PC-9 (cell line): ENCODE measurements at regions not wholly inside any gene's neighbourhood (a gene's known extent, or its start where the extent isn't known, plus 50 kb on each side); places are given as distances from the start of the nearest gene placed in this dataset.

Experiments used
- BruUV-seq: library from RNA; stranded (reverse); fragments of 400-500 nt; replicated peaks from 2 replicates; lab custom pipeline; 2021; lab: Mats Ljungman, UMichigan
- CTCF ChIA-PET: fragments of 300-600 bp; sonication (Branson Sonifier 250); formaldehyde crosslinking; loops from one replicate; lab custom pipeline; 2022; ENCODE audit warnings: antibody characterized with exemption; lab: Charles Lee
- POLR2A ChIA-PET: fragments of 300-600 bp; sonication (Branson Sonifier 250); formaldehyde crosslinking; loops from one replicate; lab custom pipeline; 2022; ENCODE audit warnings: antibody characterized with exemption; ENCODE audit not compliant: unreplicated experiment; lab: Charles Lee
- DNase-seq, 2 experiments: peaks; one replicate each; pipeline versions ENCODE4 v3.0.0 to v3.0.0-alpha.2; 2015 to 2022; ENCODE audit warnings: mixed read lengths in 1 of 2
- H2AFZ ChIP-seq: fragments of 200-600 bp; sonication (generic); 2 replicates; pipeline ENCODE4 v1.8.1; 2017; ENCODE audit warnings: antibody characterized with exemption
- H3F3A ChIP-seq: fragments of 200-600 bp; sonication (generic); 2 replicates; pipeline ENCODE4 v1.8.1; 2017; ENCODE audit warnings: antibody characterized with exemption, mild to moderate bottlenecking, low read depth; ENCODE audit not compliant: insufficient read depth
- H3K27ac ChIP-seq: fragments of 200-600 bp; sonication (generic); 2 replicates; pipeline ENCODE4 v1.6.1; 2016; ENCODE audit warnings: mixed run types
- H3K27me3 ChIP-seq: fragments of 200-600 bp; sonication (generic); 2 replicates; pipeline ENCODE4 v1.6.1; 2016; ENCODE audit warnings: low read depth, mixed run types; ENCODE audit not compliant: insufficient read depth
- H3K36me3 ChIP-seq: fragments of 200-600 bp; sonication (generic); 2 replicates; pipeline ENCODE4 v1.6.1; 2016; ENCODE audit warnings: low read depth, mixed run types
- H3K4me1 ChIP-seq: fragments of 200-600 bp; sonication (generic); replicated peaks from 2 replicates; pipeline ENCODE4 v1.6.1; 2016; ENCODE audit warnings: mixed run types; ENCODE audit not compliant: insufficient read depth
- H3K4me2 ChIP-seq: fragments of 200-600 bp; sonication (generic); 2 replicates; pipeline ENCODE4 v1.6.1; 2017; ENCODE audit warnings: mixed run types
- H3K4me3 ChIP-seq: fragments of 200-600 bp; sonication (generic); 2 replicates; pipeline ENCODE4 v1.6.1; 2016; ENCODE audit warnings: mixed run types
- H3K79me2 ChIP-seq: fragments of 200-600 bp; sonication (generic); 2 replicates; pipeline ENCODE4 v1.6.1; 2017; ENCODE audit warnings: low read depth, mixed run types
- H3K9me2 ChIP-seq: fragments of 200-600 bp; sonication (generic); 2 replicates; pipeline ENCODE4 v1.8.1; 2017; ENCODE audit warnings: mild to moderate bottlenecking; ENCODE audit not compliant: insufficient read depth
- H3K9me3 ChIP-seq: fragments of 200-600 bp; sonication (generic); 2 replicates; pipeline ENCODE4 v1.8.1; 2016; ENCODE audit warnings: low read depth; ENCODE audit not compliant: insufficient read depth
- H4K20me1 ChIP-seq: fragments of 200-600 bp; sonication (generic); 2 replicates; pipeline ENCODE4 v1.8.1; 2017; ENCODE audit not compliant: insufficient read depth
- EZH2 ChIP-seq: fragments of 200-600 bp; sonication (generic); IDR thresholded peaks from 2 replicates; pipeline ENCODE4 v1.8.0; 2017; ENCODE audit warnings: antibody characterized with exemption, low read depth
- intact Hi-C: fragments of 100-400 bp; cut with micrococcal nuclease; formaldehyde crosslinking; loops from one replicate; pipeline ENCODE4 v1.10.0; 2022; ENCODE audit not compliant: unreplicated experiment
- TF ChIP-seq, protein P1 (sequence below): fragments of 200-600 bp; sonication (generic); conservative IDR thresholded peaks from 2 replicates; pipeline ENCODE4 v1.6.1; 2017; ENCODE audit warnings: mixed run types, antibody characterized with exemption, mild to moderate bottlenecking, moderate library complexity

DNA sequence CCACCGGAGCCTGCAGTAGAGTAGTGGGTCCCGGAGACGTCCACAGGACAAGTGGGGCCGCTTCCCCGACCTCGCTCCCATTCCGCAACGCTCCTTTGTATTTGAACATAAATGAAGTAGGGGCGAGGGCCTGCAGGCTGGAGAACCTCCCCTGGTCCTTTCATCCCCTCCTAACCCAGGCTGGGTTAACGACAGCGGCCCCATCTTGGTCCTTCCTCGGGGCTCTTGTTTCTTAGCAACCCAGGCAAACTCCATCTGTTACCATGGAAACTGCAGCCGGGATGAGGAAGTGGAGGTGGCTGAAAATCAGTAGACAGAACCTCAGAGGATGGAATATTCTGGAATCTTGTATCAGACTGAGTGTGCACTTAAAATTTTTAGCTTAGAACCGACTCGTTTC is 132.6 kb upstream of the USP29 start:
- Histone ChIP-seq H3K9me3 (no peaks in the 10 kb centered on the region), H3F3A (no peaks in the 10 kb centered on the region), H3K4me3 (no peak overlapping the region), H3K27ac (no peak overlapping the region), H4K20me1 (no peaks in the 10 kb centered on the region), H3K36me3 (no peaks in the 10 kb centered on the region), H3K27me3 (peaks cover 81% of the 10 kb centered on the region), H3K4me2 (no peak overlapping the region), H3K9me2 (no peaks in the 10 kb centered on the region), H3K4me1 (no peaks in the 10 kb centered on the region), H2AFZ (no peak overlapping the region), H3K79me2 (no peaks in the 10 kb centered on the region)
- DNase-seq: no peak
- POLR2A ChIA-PET: no interaction called here
- TF ChIP-seq, protein P1, sequence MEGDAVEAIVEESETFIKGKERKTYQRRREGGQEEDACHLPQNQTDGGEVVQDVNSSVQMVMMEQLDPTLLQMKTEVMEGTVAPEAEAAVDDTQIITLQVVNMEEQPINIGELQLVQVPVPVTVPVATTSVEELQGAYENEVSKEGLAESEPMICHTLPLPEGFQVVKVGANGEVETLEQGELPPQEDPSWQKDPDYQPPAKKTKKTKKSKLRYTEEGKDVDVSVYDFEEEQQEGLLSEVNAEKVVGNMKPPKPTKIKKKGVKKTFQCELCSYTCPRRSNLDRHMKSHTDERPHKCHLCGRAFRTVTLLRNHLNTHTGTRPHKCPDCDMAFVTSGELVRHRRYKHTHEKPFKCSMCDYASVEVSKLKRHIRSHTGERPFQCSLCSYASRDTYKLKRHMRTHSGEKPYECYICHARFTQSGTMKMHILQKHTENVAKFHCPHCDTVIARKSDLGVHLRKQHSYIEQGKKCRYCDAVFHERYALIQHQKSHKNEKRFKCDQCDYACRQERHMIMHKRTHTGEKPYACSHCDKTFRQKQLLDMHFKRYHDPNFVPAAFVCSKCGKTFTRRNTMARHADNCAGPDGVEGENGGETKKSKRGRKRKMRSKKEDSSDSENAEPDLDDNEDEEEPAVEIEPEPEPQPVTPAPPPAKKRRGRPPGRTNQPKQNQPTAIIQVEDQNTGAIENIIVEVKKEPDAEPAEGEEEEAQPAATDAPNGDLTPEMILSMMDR: no peak
- TF ChIP-seq EZH2: no peak
- intact Hi-C loops: no loop called here
- CTCF ChIA-PET: no interaction called here
- no TSS peak for BruUV-seq

DNA sequence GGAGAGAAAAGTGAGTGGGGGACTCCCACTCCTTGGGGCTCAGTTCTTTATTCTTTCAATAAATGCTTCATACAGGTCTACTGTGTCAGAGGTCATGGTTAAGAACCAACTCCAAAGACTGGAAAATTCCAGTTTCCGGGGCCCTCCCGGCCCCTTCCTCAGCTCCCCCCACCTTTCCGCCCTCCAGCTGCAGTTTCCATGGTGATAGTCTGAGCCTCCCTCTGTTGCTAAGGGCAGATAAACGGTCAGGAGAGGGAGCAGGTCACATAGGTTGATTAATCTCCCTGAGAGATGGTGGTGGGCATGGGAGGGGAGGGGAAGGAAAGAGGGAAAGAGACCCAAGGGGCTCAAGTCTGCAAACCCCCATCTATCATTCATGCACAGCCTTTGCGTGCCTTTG is 131.5 kb upstream of the USP29 start:
- CTCF ChIA-PET: no interaction called here

DNA sequence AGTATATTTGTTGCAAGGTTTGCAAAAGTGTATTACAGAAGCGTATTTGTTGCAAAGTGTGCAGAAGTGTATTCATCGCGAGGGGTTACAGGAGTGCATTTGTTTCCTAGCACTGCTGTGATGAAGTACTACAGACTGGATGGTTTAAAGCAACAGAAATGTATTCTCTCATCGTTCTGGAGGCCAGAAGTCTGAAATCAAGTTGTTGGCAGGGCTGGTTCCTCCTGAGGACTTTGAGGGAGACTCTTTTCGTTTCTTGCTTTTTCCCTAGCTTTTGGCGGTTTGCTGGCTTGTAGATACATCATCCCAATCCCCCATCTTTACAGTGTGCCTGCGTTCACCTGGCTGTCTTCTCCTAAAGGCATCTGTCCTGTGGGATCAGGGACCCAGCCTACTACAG is 127.9 kb upstream of the USP29 start:
- Histone ChIP-seq H3K36me3 (no peaks in the 10 kb centered on the region), H3K9me3 (no peaks in the 10 kb centered on the region), H4K20me1 (no peaks in the 10 kb centered on the region), H3F3A (no peaks in the 10 kb centered on the region), H3K79me2 (no peaks in the 10 kb centered on the region), H3K4me3 (no peak overlapping the region), H3K27ac (no peak overlapping the region), H3K27me3 (peaks cover 91% of the 10 kb centered on the region), H3K4me1 (no peaks in the 10 kb centered on the region), H3K9me2 (no peaks in the 10 kb centered on the region), H3K4me2 (no peak overlapping the region), H2AFZ (no peak overlapping the region)
- BruUV-seq: no TSS peak
- ChIA-PET CTCF (no interaction called here), POLR2A (no interaction called here)
- no peak for TF ChIP-seq EZH2
- TF ChIP-seq, protein P1: no peak
- intact Hi-C loops: no loop called here
- DNase-seq: no peak

More for the DNA sequence above, 131.5 kb upstream of the USP29 start:
- no peaks in the 10 kb centered on the region for H3K9me2 ChIP-seq
- no peaks in the 10 kb centered on the region for H4K20me1 ChIP-seq
- H3K4me3 ChIP-seq: no peak overlapping the region
- TF ChIP-seq EZH2: no peak
- TF ChIP-seq, protein P1: no peak
- POLR2A ChIA-PET: no interaction called here
- peaks cover 81% of the 10 kb centered on the region for H3K27me3 ChIP-seq
- intact Hi-C loops: no loop called here
- no peak overlapping the region for H3K27ac ChIP-seq
- no peaks in the 10 kb centered on the region for H3K79me2 ChIP-seq
- no peaks in the 10 kb centered on the region for H3K36me3 ChIP-seq
- no peaks in the 10 kb centered on the region for H3F3A ChIP-seq
- H3K4me1 ChIP-seq: no peaks in the 10 kb centered on the region
- H3K9me3 ChIP-seq: no peaks in the 10 kb centered on the region
- BruUV-seq: no TSS peak
- no peak overlapping the region for H2AFZ ChIP-seq
- H3K4me2 ChIP-seq: no peak overlapping the region
- DNase-seq: no peak
